Adrenal gland (tissue), 5 donors: ENCODE measurements at regions not wholly inside any gene's neighbourhood (a gene's known extent, or its start where the extent isn't known, plus 50 kb on each side); places are given as distances from the start of the nearest gene placed in this dataset.

Experiments used
- CTCF ChIP-seq, 6 experiments: fragments of 450-650 bp in 4 of 6; fragments of 200-600 bp in 2 of 6; sonication (generic) in 1 of 6; IDR thresholded peaks; 1 replicate in 5 of 6; 2 replicates in 1 of 6; pipeline versions ENCODE4 v1.5.1 to v1.8.0; 2016 to 2021; ENCODE audit warnings: antibody characterized with exemption in 6 of 6, mild to moderate bottlenecking in 2 of 6, moderate library complexity in 1 of 6
- POLR2A ChIP-seq, 2 donors: fragments of 450-650 bp; IDR thresholded peaks; one replicate each; pipeline ENCODE4 v1.6.1; 2017; ENCODE audit warnings: antibody characterized with exemption in 2 of 2, mild to moderate bottlenecking in 2 of 2, moderate library complexity in 1 of 2
- donor health status: DM: no; HTN: no; CAD: no.

GRCh38 chr1:213446496-213446895 lies 395.5 kb downstream of the RPS6KC1 start:
- TF ChIP-seq CTCF (IDR thresholded peaks at IDR 0.05) (no peak), POLR2A (IDR thresholded peaks at IDR 0.05) (no peak)
